GM21367 (cell line): ENCODE measurements at regions not wholly inside any gene's neighbourhood (a gene's known extent, or its start where the extent isn't known, plus 50 kb on each side); places are given as distances from the start of the nearest gene placed in this dataset.
A peak's percentile ranks its signal among the peaks of the same experiment; 100 is the strongest.

Source experiments
- ATAC-seq: cut with Tn5 transposase; IDR thresholded peaks from one replicate; pipeline ENCODE4 v1.9.1; 2021; ENCODE audit not compliant: unreplicated experiment

DNA sequence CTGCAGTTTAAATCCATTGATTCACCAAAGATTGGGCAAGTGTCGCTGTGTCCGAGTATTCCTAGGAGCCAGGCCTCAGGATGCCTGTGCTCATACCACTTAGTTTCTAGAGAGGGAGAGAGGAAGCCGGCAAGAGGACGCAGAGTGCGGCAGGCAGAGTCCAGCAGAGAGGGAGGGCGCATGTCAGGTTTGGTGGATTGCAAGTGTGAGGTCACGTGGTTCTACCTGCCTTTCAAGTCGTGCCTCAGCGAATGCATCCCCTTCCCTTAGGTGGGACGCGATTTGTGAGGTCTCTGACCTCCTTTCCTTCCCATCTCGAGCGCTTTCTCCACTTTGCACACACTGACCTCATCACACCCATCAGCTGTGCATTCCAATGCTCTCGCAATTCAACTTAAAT is 188.1 kb downstream of the TMEM18 start:
- no peak for ATAC-seq

DNA sequence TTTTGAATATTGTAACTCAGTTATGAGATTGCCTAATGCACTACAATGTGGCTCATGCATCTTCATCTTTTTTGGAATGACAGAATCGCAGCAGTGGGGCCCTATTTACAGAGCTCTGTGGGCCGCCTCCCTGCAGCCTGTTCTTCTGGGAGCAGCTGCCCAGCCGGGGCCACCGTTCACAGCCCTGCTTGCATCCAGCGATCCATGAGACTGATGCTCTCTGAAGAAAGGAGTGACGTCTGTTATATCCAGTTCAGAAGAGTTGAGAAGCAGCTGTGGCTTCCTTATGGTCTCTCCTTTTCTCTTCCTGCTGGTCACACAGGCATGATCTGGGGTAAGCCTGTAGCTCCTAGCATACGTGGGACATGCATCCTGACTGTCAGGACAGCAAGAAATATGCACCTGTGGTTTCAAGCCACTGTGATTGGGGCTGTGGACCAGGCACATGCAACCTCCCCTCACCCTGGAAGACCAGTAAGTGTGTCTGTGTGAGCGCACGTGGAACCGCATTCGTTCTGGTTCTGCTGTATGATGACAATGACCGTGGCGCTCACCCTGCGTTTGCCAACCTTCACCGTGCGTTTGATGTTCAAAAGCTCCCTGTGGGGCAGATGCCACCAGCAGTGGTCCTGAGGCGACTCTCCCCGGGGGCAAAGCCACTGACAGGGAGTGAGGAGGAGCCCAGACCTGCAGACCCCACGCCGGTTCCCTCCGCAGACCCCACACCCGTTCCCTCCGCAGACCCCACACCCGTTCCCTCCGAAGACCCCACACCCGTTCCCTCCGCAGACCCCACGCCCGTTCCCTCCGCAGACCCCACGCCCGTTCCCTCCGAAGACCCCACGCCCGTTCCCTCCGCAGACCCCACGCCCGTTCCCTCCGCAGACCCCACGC is 189.8 kb downstream of the TMEM18 start:
- ATAC-seq = no peak

GRCh38 chr2:486371-486770 is 190.8 kb downstream of the TMEM18 start:
- no peak for ATAC-seq

GRCh38 chr2:481388-481787 is 193.5 kb upstream of the ALKAL2 start:
- ATAC-seq = no peak

DNA sequence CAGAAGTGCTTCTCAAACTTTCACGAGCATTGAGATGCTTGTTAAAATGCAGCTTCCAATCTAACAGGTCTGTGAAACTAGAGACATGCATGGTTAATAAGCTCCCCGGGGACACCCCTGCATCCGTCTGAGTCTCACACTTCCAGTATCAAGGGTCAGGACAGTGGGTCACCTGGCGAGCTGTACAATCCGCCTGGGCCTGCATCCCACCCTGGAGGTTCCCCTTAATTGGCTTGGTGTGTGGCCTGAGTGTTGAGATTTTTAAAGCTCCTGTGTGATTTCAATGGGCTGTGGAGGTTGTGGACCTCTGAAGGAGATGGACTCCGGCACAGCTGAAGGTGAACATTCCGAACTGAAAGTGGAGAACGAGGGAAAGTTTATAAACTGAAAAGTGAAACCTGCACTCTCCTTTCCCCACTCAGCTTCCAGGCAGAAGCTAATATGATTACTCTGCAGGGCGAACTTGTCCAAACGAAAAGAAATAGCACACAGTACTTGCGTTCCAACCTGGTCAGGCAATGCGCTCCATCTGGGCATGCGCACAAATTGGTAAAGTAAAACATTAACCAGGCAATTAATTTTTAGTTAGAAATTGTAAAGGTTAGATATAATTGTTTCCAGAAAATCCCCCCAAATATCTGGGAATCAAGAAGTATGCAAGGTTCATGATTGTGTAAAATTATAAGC is 191.7 kb upstream of the ALKAL2 start:
- no peak for ATAC-seq

DNA sequence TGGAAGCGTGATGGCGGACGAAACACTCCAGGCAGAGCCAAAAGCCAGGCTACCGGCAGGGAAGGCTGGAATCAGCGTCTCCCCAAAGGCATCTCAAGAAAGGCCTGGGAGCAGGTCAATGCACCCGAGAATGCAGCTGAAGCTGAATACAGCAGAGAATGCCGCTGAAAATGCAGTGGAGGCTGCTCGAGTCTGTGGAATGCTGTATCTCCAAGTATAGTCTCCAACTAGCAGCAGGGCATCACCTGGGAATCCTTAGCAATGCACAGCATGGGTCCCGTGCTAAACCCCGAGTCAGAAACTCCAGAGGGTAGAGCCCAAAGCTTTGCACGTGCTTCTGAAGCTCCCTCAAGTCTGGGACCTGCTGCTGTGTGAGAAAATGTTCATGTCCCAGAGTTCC is 191.1 kb upstream of the ALKAL2 start:
- no peak for ATAC-seq

DNA sequence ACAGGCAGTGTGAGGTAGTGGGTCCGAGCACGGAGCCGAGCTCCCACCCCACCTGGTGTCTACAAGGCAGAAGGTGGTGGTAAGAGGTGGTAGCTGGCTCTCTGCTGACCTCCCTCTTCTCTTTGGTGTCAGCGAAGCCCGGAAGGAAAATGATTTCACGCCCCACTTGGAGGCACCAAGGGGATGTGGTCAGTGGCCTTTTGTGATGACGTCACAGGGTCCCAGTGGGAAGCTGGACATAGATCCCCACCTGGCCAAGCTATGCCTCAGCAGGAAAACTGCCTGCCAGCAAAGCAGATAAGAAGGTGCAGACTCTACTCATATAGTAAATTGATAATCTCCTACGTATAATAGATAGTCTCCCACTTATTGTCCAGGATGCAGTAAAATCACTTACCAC is 183.7 kb upstream of the ALKAL2 start:
- no peak for ATAC-seq

DNA sequence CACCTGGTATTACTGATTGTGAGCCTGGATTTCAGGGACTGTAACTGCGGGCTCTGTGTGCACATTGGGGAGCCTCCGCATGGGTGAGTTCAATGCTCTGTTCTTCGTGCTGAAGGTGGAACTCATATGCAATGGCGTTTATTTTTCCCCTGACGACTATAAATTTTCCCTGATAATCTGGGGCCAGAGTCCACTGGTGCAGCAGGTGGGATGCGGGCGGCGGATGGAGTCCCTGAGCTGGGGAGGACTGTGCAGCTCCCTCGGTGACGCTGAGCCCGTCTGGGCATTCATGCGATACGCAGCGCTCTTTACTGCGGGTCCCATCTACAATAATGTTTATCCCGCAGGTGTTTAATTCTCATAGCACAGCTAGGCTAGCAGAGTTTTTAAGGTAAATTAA is 181.6 kb upstream of the ALKAL2 start:
- ATAC-seq = no peak

DNA sequence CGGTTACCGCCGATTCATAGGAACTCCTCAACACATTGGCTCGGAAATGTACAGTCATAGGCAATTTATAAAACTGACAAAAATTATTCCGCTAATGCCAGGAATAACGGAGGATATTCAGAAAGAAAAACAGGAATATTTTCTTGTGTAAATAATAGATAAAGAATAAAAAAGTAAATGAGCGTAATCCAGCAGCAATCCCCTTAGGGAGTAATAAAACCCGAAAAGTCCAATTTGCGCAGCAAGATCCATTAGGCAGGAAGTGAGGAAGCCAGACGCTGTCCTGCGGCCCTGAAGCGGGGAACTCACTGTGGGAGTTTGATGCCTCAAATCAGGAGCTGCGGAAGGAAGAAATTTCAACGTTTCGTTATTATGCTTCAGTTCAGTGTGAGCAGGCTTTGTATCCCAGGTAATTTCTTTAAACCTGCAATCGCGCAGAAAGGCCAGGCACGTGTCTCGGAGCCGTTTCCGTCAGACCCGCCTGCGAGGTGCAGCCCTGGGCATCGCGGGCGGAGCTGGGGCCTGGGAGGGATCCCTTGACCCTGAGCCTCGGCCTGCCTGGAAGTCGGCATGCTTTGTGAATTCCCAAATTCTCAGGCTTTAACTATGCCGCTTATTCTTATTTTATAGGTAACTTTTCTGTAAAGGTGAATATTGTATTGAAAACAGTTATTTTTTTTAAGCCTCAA is 180.9 kb upstream of the ALKAL2 start:
- ATAC-seq = no peak

DNA sequence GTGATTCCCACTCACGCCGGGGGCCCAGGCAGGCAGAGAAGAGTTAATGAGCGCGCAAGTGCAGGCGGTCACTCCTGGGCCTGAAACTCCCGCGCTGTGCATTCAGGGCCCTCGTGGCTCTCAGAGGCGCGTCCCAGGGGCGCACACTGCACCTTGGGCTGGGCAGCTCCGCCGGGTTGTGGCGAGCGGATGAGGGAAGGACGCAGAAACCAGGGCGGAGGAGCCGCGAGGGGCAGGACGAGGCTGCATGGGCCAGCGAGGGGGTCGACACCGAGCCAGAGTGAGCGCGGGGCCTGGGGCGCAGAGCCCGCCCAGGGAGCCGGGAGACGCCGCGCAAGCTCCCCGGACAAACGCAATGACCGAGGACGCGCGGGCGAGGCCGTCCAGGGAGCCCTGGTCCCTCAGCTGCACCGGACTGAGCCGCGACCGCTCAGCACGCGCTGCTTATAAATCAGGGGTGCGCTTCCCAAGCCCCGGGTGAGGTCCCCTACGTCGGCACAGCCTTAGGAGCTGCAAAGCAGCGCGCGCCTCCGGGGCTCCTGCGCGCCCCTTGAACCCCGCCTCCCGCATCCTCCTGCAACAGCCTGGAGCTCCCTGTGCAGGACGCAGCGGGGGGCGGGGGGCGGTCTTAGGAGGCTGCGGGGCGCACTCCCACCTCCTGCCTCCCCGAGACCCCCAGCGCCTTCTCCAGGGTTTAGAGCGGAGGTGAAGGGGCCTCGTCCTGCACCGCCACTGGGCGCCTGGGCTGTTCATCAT is 180.2 kb upstream of the ALKAL2 start:
- no peak for ATAC-seq

DNA sequence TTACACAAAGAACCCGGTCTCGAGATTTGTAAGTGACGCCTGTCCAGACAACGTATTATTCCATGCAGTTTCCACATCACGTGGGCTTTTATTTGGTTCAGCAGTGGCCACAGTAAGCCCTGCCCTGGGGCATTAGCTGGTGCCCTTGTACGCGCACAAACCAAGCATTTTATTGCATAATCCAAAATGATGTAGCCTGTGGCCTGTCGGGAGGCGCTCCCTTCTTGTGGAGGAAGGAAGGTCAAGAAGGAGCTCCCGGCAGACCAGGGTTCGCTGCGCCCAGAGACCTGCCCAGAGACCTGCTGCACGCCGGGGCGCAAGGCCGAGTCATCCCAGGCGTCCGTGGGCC is 179.6 kb upstream of the ALKAL2 start:
- ATAC-seq = no peak

GRCh38 chr2:467101-467500 is 179.2 kb upstream of the ALKAL2 start:
- no peak for ATAC-seq

- peak; percentile 76 for ATAC-seq
Observed at GRCh38 chr2:464562-465309, 176.8 kb upstream of the ALKAL2 start.

GRCh38 chr2:460861-461260 is 173.0 kb upstream of the ALKAL2 start:
- ATAC-seq = peak; percentile 61

- no peak for ATAC-seq
Observed at GRCh38 chr2:459931-460330, 172.0 kb upstream of the ALKAL2 start.

DNA sequence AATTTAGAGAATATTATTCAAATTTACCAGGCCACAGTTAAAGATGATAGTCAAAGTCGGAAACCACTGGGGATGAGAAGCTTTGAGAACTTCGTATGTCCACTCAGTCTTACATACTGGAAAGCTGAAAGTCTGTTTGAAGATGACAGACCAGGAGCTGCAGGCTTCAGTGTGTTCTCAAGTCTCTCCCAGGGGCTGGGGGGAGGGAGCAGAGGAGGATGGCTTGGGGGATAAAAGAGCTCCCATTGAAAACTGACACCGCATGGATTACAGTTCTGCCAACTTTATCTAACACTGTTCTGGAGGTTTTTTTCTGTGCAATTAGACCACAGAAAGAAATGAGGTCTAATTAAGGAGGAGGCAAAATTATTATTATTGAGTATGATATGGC is 170.5 kb upstream of the ALKAL2 start:
- no peak for ATAC-seq

- no peak for ATAC-seq
Observed at GRCh38 chr2:457792-458424, 170.0 kb upstream of the ALKAL2 start.

GRCh38 chr2:457262-457661 is 169.4 kb upstream of the ALKAL2 start:
- ATAC-seq = no peak

DNA sequence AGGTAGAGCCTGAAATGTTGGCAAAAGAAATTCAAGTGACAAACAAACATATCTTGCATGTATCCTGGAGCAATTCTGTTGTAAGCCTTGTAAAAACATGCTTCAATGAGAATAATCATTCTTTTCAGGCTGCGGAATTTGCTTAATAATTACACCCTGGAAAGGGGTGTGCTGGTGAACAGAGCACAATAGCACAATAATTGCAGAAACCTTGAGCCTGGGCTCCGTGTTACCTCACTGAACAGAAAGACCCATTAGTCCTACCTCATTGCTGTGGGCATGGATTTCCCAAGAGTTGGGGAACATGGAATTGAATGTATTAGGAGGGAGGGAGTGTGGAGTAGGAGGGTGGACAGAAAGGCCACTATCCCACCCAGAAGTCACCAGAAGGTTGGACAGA is 168.0 kb upstream of the ALKAL2 start:
- ATAC-seq = no peak
